Right hindlimb (tissue), 1 donor: ENCODE measurements at regions not wholly inside any gene's neighbourhood (a gene's known extent, or its start where the extent isn't known, plus 50 kb on each side); places are given as distances from the start of the nearest gene placed in this dataset.
"Not testable (repeated sequence)": the region's sequence is repeated elsewhere in the genome, so short reads cannot be mapped to it uniquely, and the experiment has no call there.

Experiments used
- DNase-seq: peaks from one replicate; pipeline ENCODE4 v3.0.0-alpha.2; 2018

GRCh38 chr15:29648415-29648814 lies 173.9 kb downstream of the TJP1 start:
- not testable (repeated sequence) for DNase-seq

DNA sequence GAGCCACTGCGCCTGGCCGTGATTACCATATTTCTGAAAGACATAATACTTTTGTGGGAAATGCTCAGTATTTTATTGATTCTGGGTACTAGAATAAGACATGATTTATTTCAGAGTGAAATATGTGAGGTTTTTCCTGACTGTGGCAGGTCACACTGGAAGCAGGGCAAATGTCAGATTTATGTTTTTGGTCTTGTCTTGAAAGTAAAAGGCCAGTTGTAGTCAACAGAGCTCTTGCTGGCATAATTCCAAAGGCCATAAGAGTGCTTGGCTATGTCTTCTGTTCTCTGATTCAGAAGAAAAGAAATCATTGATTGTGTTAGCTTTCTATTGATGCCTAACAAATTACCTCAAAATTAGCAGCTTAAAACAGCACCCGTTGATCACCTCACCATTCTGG lies 176.4 kb downstream of the TJP1 start:
- no peak for DNase-seq

- DNase-seq, result not testable (repeated sequence)
These were observed 177.9 kb downstream of the TJP1 start for GRCh38 chr15:29644361-29644760.

GRCh38 chr15:29638781-29639180 lies 183.5 kb downstream of the TJP1 start:
- no peak for DNase-seq

GRCh38 chr15:29638011-29638410 lies 184.3 kb downstream of the TJP1 start:
- DNase-seq, result no peak

DNA sequence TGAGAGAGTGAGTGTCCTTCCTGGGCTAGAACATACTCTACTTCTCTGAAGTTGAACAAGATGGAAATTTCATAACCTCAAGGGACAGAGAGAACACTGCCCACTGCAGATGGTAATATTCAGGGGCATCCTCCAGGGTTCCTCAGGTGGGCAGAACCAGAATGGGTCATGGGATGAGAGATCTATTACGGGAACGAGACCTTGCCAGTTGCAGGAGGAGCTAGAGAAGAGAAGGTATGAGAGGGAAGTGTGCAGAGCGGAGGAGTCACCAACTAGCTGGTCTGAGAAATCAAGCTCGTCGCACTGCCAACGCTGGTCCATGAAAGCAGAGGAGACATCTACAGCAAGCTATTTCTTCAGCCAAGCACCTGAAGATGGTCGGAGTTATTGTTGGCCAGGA lies 184.7 kb downstream of the TJP1 start:
- no peak for DNase-seq

DNA sequence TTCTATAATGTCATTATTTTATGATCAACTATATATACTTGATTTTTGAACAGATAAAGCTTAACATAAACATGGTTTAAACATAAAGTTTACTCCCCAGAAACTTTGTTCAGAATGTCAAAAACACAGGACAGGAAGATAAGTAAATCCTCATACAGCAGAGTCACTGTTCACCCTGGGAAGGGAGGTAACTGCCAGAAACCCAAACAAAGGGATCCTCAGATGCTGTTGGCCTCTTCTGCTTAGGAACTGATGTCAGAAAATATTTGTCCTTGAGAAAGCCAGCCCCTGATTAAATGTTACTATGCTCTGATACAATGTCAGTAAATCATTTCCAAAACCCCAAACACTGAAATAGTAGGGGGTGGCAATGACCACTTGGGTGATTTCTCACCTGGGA lies 185.3 kb downstream of the TJP1 start:
- DNase-seq, result no peak

DNA sequence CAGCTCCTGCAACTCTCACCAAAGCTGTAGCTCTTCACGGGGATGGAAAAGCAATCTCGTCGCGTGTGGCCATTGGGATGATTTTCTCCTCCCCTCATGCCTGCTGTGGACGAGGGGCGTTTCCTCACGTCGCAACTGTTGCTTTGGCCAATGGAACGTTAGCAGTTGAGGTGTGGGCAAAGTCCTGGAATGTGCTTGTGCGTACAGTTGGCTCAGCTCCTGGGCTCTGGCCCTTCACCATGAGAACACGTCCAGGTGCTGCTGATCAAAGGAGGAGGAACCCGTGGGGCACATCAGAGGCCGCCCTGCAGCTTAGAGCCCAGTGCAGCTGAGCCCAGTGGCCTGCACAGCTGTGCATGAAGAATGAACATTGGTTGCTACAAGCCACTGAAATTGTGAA lies 186.1 kb downstream of the TJP1 start:
- peak; percentile 51 for DNase-seq

DNA sequence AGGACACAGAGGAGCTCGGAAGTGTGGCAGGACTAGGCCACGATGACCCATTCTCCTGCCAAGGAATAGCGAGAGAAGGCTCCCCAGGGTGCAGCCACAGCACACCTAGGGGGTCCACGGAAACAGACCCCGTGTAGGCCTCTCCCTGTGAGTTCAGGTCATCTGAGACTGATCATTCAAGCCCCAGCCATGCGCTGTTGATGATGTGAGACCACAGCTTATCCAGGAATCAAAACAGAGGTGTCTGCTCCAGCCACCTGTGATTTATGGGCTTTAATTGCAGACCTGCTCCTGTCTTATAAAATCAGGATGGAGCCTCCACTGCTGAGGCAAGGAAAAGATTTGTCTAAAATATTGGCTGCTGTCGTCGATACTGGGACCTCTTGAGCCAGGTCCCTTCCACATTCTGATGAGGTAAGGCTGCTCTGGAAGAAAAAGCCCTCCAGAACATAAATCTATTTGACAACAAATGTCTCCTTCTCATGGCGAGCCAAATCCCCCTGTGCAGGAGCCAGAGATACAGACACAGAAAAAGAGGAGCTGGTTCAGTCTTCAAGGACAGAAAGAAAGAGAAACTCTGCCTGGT lies 186.7 kb downstream of the TJP1 start:
- no peak for DNase-seq

DNA sequence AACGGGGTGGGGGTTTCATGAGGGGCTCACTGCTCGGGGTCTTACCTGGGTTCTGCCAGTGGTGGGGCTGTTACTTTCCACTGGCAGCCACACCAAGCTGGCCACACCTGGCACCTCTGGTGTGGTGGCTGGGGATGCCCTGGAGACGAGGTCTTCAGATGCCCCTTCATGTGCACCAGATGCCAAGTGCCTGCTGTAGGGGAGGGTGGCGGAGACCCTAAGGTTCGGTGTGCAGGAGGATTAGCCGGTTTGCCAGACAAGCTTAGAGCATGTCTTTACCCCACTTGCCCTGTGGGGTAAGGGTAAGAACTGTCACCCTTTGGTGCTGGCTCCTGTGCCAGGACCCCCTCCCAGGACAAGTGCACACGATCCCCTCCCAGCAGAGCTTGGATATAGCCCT lies 188.3 kb downstream of the TJP1 start:
- no peak for DNase-seq

DNA sequence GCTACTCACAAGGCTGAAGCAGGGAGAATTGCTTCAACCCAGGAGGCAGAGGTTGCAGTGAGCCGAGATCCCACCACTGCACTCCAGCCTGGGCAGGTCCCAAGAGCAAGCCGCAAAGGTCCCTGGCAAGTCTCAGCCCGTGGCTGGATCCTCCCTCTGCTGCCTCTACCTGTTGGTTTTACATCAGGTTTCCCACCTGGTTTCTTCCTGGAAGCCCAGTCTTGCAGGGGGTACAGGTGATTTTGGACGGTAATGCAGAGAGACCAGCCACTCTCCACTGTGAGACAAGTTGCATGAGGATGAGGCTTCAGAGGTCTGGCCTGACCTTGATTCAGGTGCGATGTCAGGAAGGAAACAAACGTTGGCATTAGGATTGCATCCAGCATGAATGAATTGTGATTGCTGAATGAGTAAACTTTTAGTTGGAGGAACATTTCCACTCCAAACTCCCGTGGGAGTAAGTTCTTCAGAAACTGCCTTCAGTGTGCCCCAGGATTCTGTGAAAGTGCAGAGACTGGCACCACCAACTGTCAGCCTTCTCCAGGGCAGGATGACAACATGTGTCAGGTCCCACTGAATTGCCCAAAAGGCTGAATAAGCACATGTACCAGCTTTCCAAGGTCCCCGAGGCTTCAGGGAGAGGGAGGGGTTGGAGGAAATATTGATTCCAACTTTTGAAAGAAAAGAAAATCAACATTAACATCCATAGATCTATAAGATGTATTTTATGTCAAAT lies 189.4 kb downstream of the TJP1 start:
- DNase-seq, result no peak

GRCh38 chr15:29631076-29632070 lies 190.9 kb downstream of the TJP1 start:
- DNase-seq, result peak; percentile 83

GRCh38 chr15:29624271-29624670 lies 198.0 kb downstream of the TJP1 start:
- no peak for DNase-seq

- no peak for DNase-seq
These were observed 199.1 kb downstream of the TJP1 start for GRCh38 chr15:29623116-29623639.

DNA sequence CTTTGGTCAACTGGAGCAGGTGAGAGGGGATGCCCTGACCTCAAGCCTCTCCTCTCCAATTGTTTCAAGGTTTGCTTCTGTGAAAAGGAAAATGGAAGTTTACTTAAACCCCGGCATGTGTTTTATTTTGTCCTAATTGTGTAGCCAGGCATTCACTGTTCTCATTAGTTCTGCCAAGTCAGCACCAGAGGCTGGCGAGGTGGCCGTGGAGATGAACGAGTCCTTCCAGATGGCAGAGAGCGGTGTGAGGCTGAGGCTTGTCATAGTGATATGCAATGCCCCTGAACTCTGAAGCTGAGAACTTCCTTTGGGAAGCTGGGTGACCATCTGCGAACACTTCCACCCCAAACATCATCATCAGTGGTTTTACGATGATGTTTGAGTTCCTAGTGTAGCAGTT lies 199.6 kb downstream of the TJP1 start:
- DNase-seq, result no peak

DNA sequence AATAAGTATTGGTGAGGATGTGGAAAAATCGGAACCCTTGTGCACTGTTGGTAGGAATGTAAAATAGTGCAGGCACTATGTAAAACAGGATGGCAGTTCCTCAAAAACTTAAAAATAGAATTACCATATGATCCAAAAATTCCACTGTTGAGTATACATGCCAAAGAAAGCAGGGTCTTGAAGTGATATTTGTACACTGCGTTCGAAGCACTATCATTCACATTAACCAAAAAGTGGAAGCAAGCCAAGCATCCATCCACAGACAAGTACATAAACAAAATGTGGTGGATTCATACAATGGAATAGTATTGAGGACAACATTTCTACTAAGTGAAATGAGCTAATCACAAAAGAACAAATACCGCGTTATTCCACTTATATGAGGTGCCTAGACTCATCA lies 200.7 kb downstream of the TJP1 start:
- DNase-seq, result no peak

GRCh38 chr15:29618586-29618985 lies 203.7 kb downstream of the TJP1 start:
- no peak for DNase-seq

DNA sequence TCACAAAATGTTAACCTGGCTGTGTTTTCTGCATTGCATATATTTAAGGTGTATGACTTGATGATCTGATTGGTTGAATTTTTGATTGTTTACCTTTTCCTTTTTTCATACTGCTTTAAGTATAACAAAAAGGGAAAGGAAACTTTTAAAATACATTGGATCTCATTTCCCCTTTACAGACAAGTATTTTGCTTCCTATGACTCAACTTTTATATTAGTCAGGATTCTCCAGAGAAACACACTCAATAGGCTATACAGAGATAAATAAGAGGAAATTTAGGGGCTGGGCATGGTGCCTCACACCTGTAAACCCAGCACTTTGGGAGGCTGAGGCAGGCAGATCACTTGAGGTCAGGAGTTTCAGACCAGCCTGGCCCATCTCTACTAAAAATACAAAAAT lies 205.8 kb downstream of the TJP1 start:
- no peak for DNase-seq

- DNase-seq, result no peak
These were observed 206.5 kb downstream of the TJP1 start for GRCh38 chr15:29615791-29616190.

- no peak for DNase-seq
These were observed 208.3 kb downstream of the TJP1 start for GRCh38 chr15:29613951-29614382.

DNA sequence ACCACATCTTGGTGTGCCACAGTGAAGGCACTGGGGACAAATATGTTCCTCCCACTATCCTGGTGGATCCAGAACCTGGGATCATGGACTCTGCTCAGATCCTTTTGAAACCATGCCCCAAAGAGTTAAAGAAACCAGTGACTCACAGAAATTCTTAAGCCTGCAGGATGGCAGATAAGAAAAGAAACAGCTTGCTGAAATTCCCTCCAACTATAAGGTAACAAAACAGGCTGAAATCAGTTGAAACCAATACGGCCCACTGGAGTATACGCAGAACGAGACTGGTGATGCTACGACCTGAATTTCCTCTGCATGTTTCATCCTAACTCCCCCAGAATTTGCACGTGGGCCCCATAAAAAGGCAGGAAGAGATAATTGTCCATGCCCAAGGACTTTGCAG lies 209.6 kb downstream of the TJP1 start:
- no peak for DNase-seq

- no peak for DNase-seq
These were observed 210.2 kb downstream of the TJP1 start for GRCh38 chr15:29612096-29612495.

- DNase-seq, result no peak
These were observed 211.2 kb downstream of the TJP1 start for GRCh38 chr15:29611057-29611456.
